ENCODE measurements at regions not wholly inside any gene's neighbourhood (a gene's known extent, or its start where the extent isn't known, plus 50 kb on each side); places are given as distances from the start of the nearest gene placed in this dataset.

- TF ChIP-seq, protein P1, sequence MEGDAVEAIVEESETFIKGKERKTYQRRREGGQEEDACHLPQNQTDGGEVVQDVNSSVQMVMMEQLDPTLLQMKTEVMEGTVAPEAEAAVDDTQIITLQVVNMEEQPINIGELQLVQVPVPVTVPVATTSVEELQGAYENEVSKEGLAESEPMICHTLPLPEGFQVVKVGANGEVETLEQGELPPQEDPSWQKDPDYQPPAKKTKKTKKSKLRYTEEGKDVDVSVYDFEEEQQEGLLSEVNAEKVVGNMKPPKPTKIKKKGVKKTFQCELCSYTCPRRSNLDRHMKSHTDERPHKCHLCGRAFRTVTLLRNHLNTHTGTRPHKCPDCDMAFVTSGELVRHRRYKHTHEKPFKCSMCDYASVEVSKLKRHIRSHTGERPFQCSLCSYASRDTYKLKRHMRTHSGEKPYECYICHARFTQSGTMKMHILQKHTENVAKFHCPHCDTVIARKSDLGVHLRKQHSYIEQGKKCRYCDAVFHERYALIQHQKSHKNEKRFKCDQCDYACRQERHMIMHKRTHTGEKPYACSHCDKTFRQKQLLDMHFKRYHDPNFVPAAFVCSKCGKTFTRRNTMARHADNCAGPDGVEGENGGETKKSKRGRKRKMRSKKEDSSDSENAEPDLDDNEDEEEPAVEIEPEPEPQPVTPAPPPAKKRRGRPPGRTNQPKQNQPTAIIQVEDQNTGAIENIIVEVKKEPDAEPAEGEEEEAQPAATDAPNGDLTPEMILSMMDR (IDR thresholded peaks at IDR 0.05), result no peak
- no peak for TF ChIP-seq POLR2AphosphoS5 (IDR thresholded peaks at IDR 0.05; ENCODE audit: low read depth, low read length)
- TF ChIP-seq, protein P2, sequence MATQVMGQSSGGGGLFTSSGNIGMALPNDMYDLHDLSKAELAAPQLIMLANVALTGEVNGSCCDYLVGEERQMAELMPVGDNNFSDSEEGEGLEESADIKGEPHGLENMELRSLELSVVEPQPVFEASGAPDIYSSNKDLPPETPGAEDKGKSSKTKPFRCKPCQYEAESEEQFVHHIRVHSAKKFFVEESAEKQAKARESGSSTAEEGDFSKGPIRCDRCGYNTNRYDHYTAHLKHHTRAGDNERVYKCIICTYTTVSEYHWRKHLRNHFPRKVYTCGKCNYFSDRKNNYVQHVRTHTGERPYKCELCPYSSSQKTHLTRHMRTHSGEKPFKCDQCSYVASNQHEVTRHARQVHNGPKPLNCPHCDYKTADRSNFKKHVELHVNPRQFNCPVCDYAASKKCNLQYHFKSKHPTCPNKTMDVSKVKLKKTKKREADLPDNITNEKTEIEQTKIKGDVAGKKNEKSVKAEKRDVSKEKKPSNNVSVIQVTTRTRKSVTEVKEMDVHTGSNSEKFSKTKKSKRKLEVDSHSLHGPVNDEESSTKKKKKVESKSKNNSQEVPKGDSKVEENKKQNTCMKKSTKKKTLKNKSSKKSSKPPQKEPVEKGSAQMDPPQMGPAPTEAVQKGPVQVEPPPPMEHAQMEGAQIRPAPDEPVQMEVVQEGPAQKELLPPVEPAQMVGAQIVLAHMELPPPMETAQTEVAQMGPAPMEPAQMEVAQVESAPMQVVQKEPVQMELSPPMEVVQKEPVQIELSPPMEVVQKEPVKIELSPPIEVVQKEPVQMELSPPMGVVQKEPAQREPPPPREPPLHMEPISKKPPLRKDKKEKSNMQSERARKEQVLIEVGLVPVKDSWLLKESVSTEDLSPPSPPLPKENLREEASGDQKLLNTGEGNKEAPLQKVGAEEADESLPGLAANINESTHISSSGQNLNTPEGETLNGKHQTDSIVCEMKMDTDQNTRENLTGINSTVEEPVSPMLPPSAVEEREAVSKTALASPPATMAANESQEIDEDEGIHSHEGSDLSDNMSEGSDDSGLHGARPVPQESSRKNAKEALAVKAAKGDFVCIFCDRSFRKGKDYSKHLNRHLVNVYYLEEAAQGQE (IDR thresholded peaks at IDR 0.05; ENCODE audit: insufficient read depth in 1 of 2, low read depth in 2 of 2, low read length in 1 of 2), result no peak
These were observed 148.1 kb upstream of the EOLA2 start for GRCh38 chrX:150086371-150086770.

Measured in Panc1 (cell line).